Hematopoietic multipotent progenitor cell treated with erythropoietin and hydrocortisone succinate and interleukin-3 and kit ligand, for 17 days (in vitro differentiated cells): ENCODE measurements at regions not wholly inside any gene's neighbourhood (a gene's known extent, or its start where the extent isn't known, plus 50 kb on each side); places are given as distances from the start of the nearest gene placed in this dataset.

ENCODE experiments used
- DNase-seq: peaks from one replicate; pipeline ENCODE4 v3.0.0-alpha.2; 2015; ENCODE audit warnings: low spot score

DNA sequence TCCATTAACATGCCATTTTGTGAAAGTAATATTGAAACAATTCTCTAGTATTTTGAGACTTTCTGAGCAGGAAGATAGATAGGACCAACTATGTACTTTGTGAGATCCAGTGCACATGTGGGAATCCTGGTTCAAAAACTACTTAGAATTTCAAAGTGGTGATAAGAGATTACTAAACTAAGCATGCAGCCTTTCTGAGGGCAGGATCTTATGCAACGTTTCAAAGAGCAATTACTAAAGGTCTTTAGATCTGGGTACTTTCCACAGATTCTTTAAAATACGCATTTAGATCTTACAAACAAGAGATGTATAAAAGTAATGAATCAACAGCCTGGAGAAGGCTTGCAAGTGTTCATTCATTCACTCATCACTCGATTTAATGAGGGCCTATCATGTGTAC is 124.4 kb upstream of the TRIB2 start:
- DNase-seq = no peak

GRCh38 chr2:12594590-12594989 is 122.1 kb upstream of the TRIB2 start:
- no peak for DNase-seq

DNA sequence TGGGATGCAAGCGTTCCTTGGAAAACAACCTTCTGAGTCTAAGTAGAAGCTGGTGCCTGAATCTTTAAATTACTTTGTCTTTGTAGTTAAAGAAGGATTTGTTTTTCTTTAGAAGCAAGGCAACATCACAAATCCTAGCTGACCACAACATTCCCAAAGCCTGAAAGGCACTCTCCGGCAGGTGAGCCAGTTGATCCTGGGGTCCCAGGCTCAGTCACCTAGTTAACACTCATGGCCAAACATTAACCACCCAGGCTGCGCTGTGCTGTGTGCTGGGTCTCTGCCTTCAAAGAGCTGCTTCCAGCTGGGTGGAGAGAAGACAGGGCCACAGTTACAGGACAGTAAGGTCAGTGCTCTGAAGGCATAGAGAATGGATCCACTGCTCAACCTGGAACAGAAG is 120.0 kb upstream of the TRIB2 start:
- no peak for DNase-seq

GRCh38 chr2:12597610-12598009 is 119.1 kb upstream of the TRIB2 start:
- no peak for DNase-seq

DNA sequence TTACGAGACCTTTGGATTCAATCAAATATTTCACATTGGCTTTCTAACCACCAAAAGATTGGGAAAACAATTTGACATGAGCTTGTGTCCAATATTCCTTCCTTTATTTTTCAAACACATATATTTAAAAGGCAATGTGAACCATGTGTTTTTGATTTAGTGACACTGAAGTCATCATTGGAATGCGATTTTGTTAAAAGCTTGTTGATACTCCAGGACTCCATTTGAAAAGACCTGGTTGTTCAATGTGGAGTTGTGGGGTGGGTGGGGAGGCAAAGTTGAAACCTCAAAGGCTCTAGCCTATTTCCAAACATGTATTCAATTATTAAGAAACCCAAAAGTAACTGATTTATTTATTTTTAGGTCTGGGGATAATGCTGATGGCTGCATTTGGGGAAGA is 114.1 kb upstream of the TRIB2 start:
- DNase-seq = no peak

GRCh38 chr2:12603781-12604295 is 112.9 kb upstream of the TRIB2 start:
- DNase-seq = no peak

- no peak for DNase-seq
These were observed 112.4 kb upstream of the TRIB2 start for GRCh38 chr2:12604341-12604740.

- no peak for DNase-seq
These were observed 111.4 kb upstream of the TRIB2 start for GRCh38 chr2:12605366-12605765.

DNA sequence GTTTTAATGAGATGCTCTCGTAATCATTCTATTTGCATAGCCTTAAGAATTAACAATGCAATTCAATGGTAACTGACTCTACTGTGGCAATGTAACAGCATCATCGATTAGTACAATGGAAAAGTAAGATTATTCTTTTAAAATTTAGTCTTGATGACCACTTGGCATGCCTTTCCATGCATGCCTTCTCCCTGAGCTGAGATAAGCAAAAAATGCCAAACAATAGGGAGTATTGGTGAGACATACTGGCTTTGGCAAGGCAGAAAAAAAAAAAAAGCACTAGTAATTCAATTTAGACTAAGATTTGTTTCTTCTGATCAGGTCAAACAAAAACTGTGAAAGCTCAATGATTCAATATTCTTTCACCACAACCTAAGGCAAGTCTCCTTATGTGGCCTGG is 110.8 kb upstream of the TRIB2 start:
- no peak for DNase-seq

DNA sequence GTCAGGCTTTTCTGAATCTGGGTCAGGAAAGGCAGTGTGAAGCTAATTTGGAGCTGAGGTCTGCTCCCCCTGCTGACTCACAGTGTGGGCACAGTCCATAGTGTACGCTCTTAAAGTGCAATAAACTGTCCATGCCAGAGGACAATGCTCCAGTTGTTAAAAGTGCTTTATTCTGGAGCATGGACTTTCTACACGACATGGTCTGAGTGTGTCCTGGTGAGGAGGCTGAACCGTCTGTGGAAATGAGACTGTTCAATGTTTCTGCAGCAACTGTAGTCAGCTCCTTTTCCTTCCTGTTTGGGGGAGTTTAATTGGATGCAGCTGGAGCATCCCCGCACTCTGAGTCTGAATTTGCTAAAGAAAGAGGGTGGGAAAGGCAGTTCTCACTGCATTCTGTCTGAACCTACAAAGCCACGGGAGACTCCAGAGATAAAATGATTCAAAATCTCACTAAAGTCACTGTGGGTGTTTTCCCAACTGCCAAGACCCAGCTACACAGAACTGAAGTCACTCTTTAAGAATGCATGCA is 110.2 kb upstream of the TRIB2 start:
- no peak for DNase-seq

DNA sequence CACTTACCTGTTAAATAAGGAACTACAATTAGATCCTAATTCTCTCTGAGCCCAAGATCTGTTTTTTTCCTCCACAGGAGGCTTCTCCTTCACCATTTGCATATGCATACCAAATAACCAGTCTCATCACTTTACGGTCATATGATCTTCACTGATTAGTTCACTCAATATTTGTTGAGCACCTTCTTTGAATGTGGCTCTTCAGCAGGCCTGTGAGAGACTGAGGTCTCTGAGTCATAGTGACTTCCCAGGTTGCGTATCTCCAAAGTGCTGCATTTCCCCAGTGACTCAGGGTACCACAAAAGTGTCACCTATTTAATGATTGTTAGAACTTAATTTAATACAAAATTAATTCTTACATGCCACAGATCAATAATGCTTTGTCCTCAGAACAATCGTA is 108.8 kb upstream of the TRIB2 start:
- no peak for DNase-seq

DNA sequence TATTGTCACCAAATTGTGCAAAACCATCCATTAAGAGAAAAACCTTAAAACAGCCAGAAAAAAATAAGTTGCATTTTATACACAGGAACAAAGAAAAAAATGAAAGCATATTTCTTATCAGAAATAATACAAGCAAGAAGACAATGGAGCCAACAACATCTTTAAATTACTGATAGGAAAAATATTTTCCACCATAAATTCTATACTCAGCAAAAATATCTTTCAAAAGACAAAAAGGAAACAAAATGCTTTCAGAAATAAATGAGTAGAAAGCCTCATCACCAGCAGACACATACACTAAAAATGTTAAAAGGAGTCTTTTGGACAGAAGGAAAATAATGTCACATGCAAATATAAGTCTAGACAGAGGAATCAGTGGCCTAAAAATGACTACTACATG is 106.4 kb upstream of the TRIB2 start:
- DNase-seq = no peak

DNA sequence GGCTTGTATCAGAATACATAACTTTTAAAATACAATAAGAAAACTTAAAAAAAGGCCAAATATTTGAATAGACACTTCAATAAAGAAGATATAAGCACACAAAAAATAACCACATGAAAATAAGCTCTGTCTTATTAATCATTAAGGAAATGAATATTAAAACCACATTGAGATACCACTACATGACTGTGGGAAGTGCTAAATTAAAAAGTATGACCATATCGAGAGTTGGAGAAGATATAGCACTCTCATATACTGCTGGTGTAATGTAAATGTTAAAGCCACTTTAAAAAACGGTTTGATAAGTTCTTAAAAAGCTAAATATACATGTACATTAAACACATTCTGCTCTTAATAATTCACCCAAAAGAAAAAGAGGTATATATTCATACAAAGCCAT is 104.6 kb upstream of the TRIB2 start:
- DNase-seq = no peak

GRCh38 chr2:12612671-12613070 is 104.1 kb upstream of the TRIB2 start:
- no peak for DNase-seq

DNA sequence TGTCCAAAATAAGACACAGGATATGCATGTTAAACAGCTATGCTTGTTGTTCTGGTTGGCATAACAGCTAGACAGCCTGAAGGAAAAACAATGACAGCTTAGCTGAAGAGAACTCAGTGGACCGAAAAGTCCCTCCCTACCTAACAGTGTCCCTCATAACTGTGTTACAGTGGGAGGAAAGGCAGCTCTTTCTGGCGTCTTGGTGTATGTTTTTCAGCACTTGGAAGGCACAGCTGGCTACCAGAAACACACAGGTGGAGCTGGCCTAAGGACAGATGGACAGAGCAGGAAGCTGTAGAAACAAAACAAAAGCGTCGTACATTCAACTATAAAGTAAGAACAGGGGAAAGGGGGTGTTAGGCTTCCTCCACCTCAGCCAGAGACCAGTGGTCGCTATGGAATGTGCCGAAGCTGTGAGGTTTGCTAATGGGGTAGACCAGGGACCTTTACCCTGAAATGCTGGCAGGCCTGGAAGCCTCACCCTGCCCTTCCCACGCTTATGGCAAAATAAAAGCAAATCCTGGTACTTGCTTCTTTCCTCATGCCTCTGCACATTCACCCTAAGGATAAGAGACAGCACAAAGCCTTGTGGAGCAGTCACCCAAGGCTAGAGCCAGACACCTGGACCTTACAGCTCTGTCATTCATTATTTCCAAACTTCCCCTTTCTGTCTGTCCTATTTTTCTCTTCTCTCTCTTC is 103.5 kb upstream of the TRIB2 start:
- DNase-seq = no peak

GRCh38 chr2:12615509-12615908 is 101.2 kb upstream of the TRIB2 start:
- no peak for DNase-seq

GRCh38 chr2:12616456-12617156 is 100.1 kb upstream of the TRIB2 start:
- no peak for DNase-seq

GRCh38 chr2:12617366-12617765 is 99.4 kb upstream of the TRIB2 start:
- no peak for DNase-seq

- no peak for DNase-seq
These were observed 98.9 kb upstream of the TRIB2 start for GRCh38 chr2:12617853-12618252.

- DNase-seq = no peak
These were observed 98.2 kb upstream of the TRIB2 start for GRCh38 chr2:12618576-12618975.

DNA sequence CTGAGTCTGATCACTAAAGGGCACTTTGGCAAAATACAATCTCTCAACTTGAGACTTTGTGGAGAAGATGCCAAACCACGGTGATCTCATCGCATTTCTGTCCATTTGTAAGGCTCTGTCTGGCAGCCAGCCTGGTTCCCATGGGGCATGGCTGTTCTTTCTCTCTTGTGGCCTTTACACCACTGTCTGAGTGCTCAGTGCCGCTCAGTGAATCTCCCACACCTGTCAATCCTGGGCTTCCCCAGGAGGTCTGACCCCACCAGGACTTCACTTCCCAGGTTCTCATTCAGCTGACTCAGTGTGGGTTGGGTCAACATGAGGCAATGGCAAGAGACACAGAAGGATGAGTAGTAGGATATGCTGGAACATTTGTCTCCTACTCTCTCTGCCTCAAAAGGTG is 96.8 kb upstream of the TRIB2 start:
- no peak for DNase-seq

DNA sequence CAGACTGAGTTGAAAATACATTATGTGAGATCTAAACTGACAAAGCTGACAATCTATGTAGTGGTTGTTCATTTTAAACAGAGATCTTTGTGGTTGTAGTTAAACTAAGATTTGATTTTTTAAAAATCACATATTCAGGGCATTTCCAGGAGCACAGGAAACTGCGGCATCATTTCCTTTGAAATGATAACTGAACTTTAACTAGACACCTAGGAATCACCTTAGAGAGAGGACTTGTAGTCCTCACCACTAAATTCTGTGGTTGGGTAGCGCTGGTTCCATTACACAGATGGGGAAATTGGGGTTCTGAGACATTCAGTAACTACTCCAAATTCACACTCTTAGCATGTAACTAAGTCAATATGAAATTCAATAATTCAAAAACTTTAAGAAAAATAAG is 96.0 kb upstream of the TRIB2 start:
- DNase-seq = no peak

DNA sequence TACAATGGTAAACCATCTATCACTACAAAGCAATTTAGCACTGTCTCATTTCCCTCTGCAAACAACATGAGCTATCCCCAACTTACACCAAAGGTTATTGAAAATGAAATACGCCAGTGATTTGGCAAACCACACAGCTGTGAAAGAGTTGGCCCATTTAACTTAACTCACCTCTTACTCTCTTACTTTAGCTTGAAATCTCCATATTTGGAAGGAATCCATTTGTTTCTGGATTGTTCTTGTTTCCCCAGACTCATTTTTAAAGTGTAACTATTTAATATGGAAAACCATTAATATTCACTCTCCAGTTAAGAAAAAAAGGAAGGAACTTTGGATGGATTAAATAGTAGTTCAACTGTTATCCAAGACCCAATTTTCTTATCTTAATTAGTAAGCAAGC is 93.7 kb upstream of the TRIB2 start:
- no peak for DNase-seq

GRCh38 chr2:12624384-12624783 is 92.4 kb upstream of the TRIB2 start:
- no peak for DNase-seq
